ENCODE measurements at regions not wholly inside any gene's neighbourhood (a gene's known extent, or its start where the extent isn't known, plus 50 kb on each side); places are given as distances from the start of the nearest gene placed in this dataset.

DNA sequence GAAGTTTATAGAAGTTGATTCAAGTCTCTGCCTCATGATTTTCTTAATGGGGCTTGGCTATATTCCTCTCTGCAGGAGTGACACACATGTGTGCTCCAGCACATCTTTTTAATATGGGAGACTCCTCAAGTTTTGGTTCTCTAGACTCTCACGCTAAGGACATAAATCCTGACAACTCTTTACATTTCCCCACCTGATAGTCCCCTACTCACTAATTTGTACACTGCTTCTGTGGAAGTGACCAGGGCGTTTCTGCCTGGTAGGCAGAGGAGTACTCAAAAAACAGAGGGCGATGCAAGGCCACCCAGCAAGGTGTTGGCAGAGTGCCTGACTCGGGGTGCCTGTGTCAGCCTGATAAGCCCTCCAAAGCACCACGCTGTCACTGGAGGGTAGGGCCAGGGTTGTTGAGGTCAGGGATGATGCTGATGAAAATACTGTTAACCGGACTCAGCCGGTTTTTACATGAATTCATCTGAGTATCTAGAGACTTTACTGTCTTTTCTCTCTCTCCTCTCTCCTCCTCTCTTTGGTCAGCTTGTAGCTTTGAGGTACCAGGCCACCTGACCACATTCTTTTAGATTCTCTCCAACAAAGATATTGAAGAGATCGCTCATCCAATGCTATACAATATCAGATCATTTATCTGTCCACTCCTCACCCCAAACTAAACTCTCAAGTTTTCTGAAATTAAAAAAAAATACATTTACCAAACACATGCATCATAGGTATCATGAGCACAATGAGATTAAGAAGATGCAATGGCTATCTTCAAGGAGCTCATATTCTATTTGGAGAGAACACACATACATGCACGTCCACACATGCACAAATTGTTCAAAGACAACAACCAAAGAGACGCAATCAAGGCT lies 205.2 kb downstream of the PIK3R1 start:
- TF ChIP-seq CTCF (IDR thresholded peaks at IDR 0.05) (no peak), EZH2 (IDR thresholded peaks at IDR 0.05; ENCODE audit: borderline replicate concordance, insufficient read depth, low read depth, low read length, poor library complexity, severe bottlenecking) (no peak)
- no peaks in the 10 kb centered on the region for H3K27me3 Mint-ChIP-seq
- intact Hi-C loops (cut with micrococcal nuclease) = no loop called here
- Histone ChIP-seq H3K79me2 (ENCODE audit: control insufficient read depth, insufficient read depth, low read length) (no peaks in the 10 kb centered on the region), H3K36me3 (replicated peaks in 1 of 2; ENCODE audit: control extremely low read depth in 1 of 2, control insufficient read depth in 1 of 2, extremely low read depth in 1 of 2, insufficient read depth in 2 of 2, low read length in 1 of 2) (no peaks in the 10 kb centered on the region), H4K20me1 (ENCODE audit: control insufficient read depth, insufficient read depth, low read length, poor library complexity, severe bottlenecking) (no peaks in the 10 kb centered on the region), H3K4me1 (ENCODE audit: control insufficient read depth in 2 of 2, insufficient read depth in 2 of 2, low read length in 2 of 2) (no peaks in the 10 kb centered on the region), H3K4me3 (ENCODE audit: control extremely low read depth in 1 of 5, extremely low read depth in 1 of 5, insufficient read depth in 1 of 5, low read depth in 2 of 5, low read length in 4 of 5) (no peak overlapping the region), H2AFZ (ENCODE audit: insufficient read depth, low read depth, low read length, poor library complexity, severe bottlenecking) (no peak overlapping the region), H3K9ac (ENCODE audit: low read length) (no peak overlapping the region), H3K27ac (ENCODE audit: low read length in 2 of 2) (no peak overlapping the region), H3K4me2 (replicated peaks; ENCODE audit: low read depth, low read length, poor library complexity, severe bottlenecking) (no peak overlapping the region), H3K9me3 (ENCODE audit: control extremely low read depth in 1 of 3, control insufficient read depth in 2 of 3, insufficient read depth in 1 of 3, low read length in 2 of 3) (no peaks in the 10 kb centered on the region), H3K27me3 (replicated peaks in 1 of 4; ENCODE audit: control extremely low read depth in 1 of 4, control insufficient read depth in 3 of 4, insufficient read depth in 4 of 4, low read length in 3 of 4) (peaks cover 0 to 3% (median 0%) of the 10 kb centered on the region in 4 experiments)
- POLR2A ChIA-PET = no interaction called here
- ATAC-seq (ENCODE audit: low read depth) (no peak), DNase-seq (no peak)
- CTCF ChIA-PET = interaction anchor here (0.6 to 1.4 kb wide), 2 partner anchors 134 to 159 kb away, joined by 3 read pairs; no protein-coding TSS in a partner anchor
- H3K4me3 Mint-ChIP-seq = no peak overlapping the region
- WGBS (ENCODE audit: insufficient coverage) = 76% methylated on average over 8 of the region's 10 CpGs
- H3K4me1 Mint-ChIP-seq = peaks cover 8% of the 10 kb centered on the region
- H3K27ac Mint-ChIP-seq = no peak overlapping the region
- no peaks in the 10 kb centered on the region for H3K9me3 Mint-ChIP-seq (ENCODE audit: insufficient read depth)

DNA sequence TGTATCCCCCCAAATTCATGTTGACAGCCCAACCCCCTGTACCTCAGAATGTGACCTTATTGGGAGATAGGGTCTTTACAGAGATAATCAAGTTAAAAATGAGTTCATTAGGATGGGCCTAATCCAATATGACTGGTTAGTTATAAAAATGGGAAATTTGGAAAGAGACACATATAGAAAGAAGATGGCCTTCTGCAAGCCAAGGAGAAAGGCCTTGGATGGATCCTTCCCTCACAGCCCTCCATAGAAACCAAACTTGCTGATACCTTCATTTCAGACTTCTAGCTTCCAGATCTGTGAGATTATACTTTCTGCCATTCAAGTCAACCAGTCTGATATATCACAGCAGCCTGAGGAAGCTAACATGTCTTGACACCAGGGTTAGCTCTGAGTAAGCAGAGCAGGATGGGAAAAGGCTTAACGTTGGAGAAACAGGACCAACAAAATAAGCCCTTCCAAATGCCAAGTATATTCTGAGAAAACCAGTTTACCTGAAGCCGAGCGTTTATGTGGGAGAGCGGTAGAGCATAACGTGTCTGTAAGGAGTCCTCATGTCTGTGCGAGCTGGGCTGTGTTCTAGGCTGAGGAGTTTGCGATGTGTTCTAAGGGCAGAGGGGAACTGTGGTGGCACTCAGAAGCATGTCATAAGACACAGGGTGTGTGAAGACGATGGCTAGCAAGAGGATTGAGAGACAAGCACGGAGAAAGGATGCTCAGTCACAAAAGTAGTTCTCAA lies 206.1 kb downstream of the PIK3R1 start:
- TF ChIP-seq EZH2 (IDR thresholded peaks at IDR 0.05; ENCODE audit: borderline replicate concordance, insufficient read depth, low read depth, low read length, poor library complexity, severe bottlenecking) (no peak), CTCF (IDR thresholded peaks at IDR 0.05) (no peak)
- ChIA-PET POLR2A (no interaction called here), CTCF (interaction anchor here (0.6 to 1.4 kb wide), 2 partner anchors 135 to 160 kb away, joined by 3 read pairs; no protein-coding TSS in a partner anchor)
- Histone ChIP-seq H4K20me1 (ENCODE audit: control insufficient read depth, insufficient read depth, low read length, poor library complexity, severe bottlenecking) (no peaks in the 10 kb centered on the region), H3K27ac (ENCODE audit: low read length in 2 of 2) (no peak overlapping the region), H3K4me3 (ENCODE audit: control extremely low read depth in 1 of 5, extremely low read depth in 1 of 5, insufficient read depth in 1 of 5, low read depth in 2 of 5, low read length in 4 of 5) (no peak overlapping the region), H3K4me1 (ENCODE audit: control insufficient read depth in 2 of 2, insufficient read depth in 2 of 2, low read length in 2 of 2) (no peaks in the 10 kb centered on the region), H3K27me3 (replicated peaks in 1 of 4; ENCODE audit: control extremely low read depth in 1 of 4, control insufficient read depth in 3 of 4, insufficient read depth in 4 of 4, low read length in 3 of 4) (peaks cover 0 to 3% (median 0%) of the 10 kb centered on the region in 4 experiments), H3K36me3 (replicated peaks in 1 of 2; ENCODE audit: control extremely low read depth in 1 of 2, control insufficient read depth in 1 of 2, extremely low read depth in 1 of 2, insufficient read depth in 2 of 2, low read length in 1 of 2) (no peaks in the 10 kb centered on the region), H3K4me2 (replicated peaks; ENCODE audit: low read depth, low read length, poor library complexity, severe bottlenecking) (no peak overlapping the region), H2AFZ (ENCODE audit: insufficient read depth, low read depth, low read length, poor library complexity, severe bottlenecking) (no peak overlapping the region), H3K9ac (ENCODE audit: low read length) (no peak overlapping the region), H3K79me2 (ENCODE audit: control insufficient read depth, insufficient read depth, low read length) (no peaks in the 10 kb centered on the region), H3K9me3 (ENCODE audit: control extremely low read depth in 1 of 3, control insufficient read depth in 2 of 3, insufficient read depth in 1 of 3, low read length in 2 of 3) (no peaks in the 10 kb centered on the region)
- ATAC-seq (ENCODE audit: low read depth) = no peak
- Mint-ChIP-seq H3K27ac (no peak overlapping the region), H3K4me3 (no peak overlapping the region), H3K9me3 (ENCODE audit: insufficient read depth) (no peaks in the 10 kb centered on the region), H3K27me3 (no peaks in the 10 kb centered on the region), H3K4me1 (peaks cover 6% of the 10 kb centered on the region)
- intact Hi-C loops (cut with micrococcal nuclease) = no loop called here
- WGBS (ENCODE audit: insufficient coverage) = 96% methylated on average over 8 of the region's 9 CpGs
- no peak for DNase-seq
